ENCODE measurements at regions not wholly inside any gene's neighbourhood (a gene's known extent, or its start where the extent isn't known, plus 50 kb on each side); places are given as distances from the start of the nearest gene placed in this dataset.

DNA sequence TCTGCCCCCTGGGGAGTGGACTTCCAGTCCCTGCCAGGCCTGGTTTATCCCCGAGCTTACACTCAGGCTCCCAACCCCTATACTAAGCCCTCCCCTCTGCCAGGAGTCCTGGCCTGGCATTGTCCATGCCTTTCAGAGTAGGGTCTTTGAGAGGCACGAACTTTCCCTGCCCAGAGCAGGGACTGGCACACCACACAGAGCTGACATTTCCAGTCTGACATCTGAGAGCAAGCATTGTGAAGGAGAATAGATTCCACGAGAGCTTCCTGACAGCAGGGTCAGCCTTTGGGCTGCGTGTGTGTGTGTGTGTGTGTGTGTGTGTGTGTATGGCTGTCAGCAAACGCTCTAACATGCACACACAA, 59.5 kb upstream of the LAPTM5 start:
- H3K27ac ChIP-seq (ENCODE audit: low read depth in 2 of 2, low read length in 1 of 2): peak overlapping the region in 1 of 2 experiments; percentile 52; a peak in 1 of 4 replicates
- no peak for TF ChIP-seq TEAD4 (IDR thresholded peaks at IDR 0.05; ENCODE audit: borderline replicate concordance, insufficient read depth)
- TF ChIP-seq SMC3 (IDR thresholded peaks at IDR 0.05; ENCODE audit: low read depth, low read length): no peak
- TF ChIP-seq RFX5 (IDR thresholded peaks at IDR 0.05; ENCODE audit: low read length): no peak
- TF ChIP-seq, protein P1, sequence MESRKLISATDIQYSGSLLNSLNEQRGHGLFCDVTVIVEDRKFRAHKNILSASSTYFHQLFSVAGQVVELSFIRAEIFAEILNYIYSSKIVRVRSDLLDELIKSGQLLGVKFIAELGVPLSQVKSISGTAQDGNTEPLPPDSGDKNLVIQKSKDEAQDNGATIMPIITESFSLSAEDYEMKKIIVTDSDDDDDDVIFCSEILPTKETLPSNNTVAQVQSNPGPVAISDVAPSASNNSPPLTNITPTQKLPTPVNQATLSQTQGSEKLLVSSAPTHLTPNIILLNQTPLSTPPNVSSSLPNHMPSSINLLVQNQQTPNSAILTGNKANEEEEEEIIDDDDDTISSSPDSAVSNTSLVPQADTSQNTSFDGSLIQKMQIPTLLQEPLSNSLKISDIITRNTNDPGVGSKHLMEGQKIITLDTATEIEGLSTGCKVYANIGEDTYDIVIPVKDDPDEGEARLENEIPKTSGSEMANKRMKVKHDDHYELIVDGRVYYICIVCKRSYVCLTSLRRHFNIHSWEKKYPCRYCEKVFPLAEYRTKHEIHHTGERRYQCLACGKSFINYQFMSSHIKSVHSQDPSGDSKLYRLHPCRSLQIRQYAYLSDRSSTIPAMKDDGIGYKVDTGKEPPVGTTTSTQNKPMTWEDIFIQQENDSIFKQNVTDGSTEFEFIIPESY (IDR thresholded peaks at IDR 0.05; ENCODE audit: borderline replicate concordance, low read depth): no peak
- TF ChIP-seq, protein P2, sequence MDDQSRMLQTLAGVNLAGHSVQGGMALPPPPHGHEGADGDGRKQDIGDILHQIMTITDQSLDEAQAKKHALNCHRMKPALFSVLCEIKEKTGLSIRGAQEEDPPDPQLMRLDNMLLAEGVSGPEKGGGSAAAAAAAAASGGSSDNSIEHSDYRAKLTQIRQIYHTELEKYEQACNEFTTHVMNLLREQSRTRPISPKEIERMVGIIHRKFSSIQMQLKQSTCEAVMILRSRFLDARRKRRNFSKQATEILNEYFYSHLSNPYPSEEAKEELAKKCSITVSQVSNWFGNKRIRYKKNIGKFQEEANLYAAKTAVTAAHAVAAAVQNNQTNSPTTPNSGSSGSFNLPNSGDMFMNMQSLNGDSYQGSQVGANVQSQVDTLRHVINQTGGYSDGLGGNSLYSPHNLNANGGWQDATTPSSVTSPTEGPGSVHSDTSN (IDR thresholded peaks at IDR 0.05): no peak
- TF ChIP-seq RCOR1 (IDR thresholded peaks at IDR 0.05; ENCODE audit: low read length): no peak
- TF ChIP-seq, protein P3, sequence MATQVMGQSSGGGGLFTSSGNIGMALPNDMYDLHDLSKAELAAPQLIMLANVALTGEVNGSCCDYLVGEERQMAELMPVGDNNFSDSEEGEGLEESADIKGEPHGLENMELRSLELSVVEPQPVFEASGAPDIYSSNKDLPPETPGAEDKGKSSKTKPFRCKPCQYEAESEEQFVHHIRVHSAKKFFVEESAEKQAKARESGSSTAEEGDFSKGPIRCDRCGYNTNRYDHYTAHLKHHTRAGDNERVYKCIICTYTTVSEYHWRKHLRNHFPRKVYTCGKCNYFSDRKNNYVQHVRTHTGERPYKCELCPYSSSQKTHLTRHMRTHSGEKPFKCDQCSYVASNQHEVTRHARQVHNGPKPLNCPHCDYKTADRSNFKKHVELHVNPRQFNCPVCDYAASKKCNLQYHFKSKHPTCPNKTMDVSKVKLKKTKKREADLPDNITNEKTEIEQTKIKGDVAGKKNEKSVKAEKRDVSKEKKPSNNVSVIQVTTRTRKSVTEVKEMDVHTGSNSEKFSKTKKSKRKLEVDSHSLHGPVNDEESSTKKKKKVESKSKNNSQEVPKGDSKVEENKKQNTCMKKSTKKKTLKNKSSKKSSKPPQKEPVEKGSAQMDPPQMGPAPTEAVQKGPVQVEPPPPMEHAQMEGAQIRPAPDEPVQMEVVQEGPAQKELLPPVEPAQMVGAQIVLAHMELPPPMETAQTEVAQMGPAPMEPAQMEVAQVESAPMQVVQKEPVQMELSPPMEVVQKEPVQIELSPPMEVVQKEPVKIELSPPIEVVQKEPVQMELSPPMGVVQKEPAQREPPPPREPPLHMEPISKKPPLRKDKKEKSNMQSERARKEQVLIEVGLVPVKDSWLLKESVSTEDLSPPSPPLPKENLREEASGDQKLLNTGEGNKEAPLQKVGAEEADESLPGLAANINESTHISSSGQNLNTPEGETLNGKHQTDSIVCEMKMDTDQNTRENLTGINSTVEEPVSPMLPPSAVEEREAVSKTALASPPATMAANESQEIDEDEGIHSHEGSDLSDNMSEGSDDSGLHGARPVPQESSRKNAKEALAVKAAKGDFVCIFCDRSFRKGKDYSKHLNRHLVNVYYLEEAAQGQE (IDR thresholded peaks at IDR 0.05; ENCODE audit: low read depth, low read length): no peak
- TF ChIP-seq RXRA (IDR thresholded peaks at IDR 0.05; ENCODE audit: borderline replicate concordance, low read depth): no peak
- TF ChIP-seq JUND (IDR thresholded peaks at IDR 0.05): no peak
- TF ChIP-seq, protein P4, sequence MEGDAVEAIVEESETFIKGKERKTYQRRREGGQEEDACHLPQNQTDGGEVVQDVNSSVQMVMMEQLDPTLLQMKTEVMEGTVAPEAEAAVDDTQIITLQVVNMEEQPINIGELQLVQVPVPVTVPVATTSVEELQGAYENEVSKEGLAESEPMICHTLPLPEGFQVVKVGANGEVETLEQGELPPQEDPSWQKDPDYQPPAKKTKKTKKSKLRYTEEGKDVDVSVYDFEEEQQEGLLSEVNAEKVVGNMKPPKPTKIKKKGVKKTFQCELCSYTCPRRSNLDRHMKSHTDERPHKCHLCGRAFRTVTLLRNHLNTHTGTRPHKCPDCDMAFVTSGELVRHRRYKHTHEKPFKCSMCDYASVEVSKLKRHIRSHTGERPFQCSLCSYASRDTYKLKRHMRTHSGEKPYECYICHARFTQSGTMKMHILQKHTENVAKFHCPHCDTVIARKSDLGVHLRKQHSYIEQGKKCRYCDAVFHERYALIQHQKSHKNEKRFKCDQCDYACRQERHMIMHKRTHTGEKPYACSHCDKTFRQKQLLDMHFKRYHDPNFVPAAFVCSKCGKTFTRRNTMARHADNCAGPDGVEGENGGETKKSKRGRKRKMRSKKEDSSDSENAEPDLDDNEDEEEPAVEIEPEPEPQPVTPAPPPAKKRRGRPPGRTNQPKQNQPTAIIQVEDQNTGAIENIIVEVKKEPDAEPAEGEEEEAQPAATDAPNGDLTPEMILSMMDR (IDR thresholded peaks at IDR 0.05): no peak
- TF ChIP-seq RAD21 (IDR thresholded peaks at IDR 0.05; ENCODE audit: low read length): no peak
- no peak for TF ChIP-seq NRF1 (IDR thresholded peaks at IDR 0.05; ENCODE audit: low read depth, low read length)
- TF ChIP-seq ELF1 (IDR thresholded peaks at IDR 0.05): no peak
- no peak for TF ChIP-seq CHD2 (IDR thresholded peaks at IDR 0.05; ENCODE audit: low read length, partially characterized antibody)
- TF ChIP-seq FOXJ3 (CRISPR knock-in tag; IDR thresholded peaks at IDR 0.05): no peak
- no peak for TF ChIP-seq POLR2AphosphoS5 (IDR thresholded peaks at IDR 0.05; ENCODE audit: low read depth, low read length)
- no peak for TF ChIP-seq TAF1 (IDR thresholded peaks at IDR 0.05; ENCODE audit: borderline replicate concordance, low read depth, low read length)
- TF ChIP-seq TCF12 (IDR thresholded peaks at IDR 0.05): no peak
- WGBS (ENCODE audit: low lambda C conversion rate): 78% methylated on average over 5 of the region's 5 CpGs

More for the DNA sequence above, 59.5 kb upstream of the LAPTM5 start:
- no peaks in the 10 kb centered on the region for H3K27me3 ChIP-seq (ENCODE audit: insufficient read depth)
- no peaks in the 10 kb centered on the region for H3K36me3 ChIP-seq (replicated peaks in 1 of 2; ENCODE audit: control insufficient read depth in 1 of 2, insufficient read depth in 2 of 2, low read length in 1 of 2)
- H3K9ac ChIP-seq: no peak overlapping the region
- no peaks in the 10 kb centered on the region for H3K9me2 ChIP-seq
- no peak overlapping the region for H3K4me3 ChIP-seq (ENCODE audit: low read depth in 2 of 2, low read length in 1 of 2)
- H4K20me1 ChIP-seq (ENCODE audit: insufficient read depth): no peaks in the 10 kb centered on the region
- no peak for DNase-seq
- H3K79me2 ChIP-seq (ENCODE audit: insufficient read depth): no peaks in the 10 kb centered on the region
- H3F3A ChIP-seq (replicated peaks; ENCODE audit: insufficient read depth): no peaks in the 10 kb centered on the region
- H3K9me3 ChIP-seq: no peaks in the 10 kb centered on the region
- H3K4me2 ChIP-seq: peak overlapping the region; percentile 59; the same call in 1 of the 2 replicates
- H3K4me1 ChIP-seq (ENCODE audit: control insufficient read depth in 1 of 2, insufficient read depth in 2 of 2, low read depth in 1 of 2, low read length in 1 of 2): peaks cover 14 to 30% of the 10 kb centered on the region in 2 experiments; a peak in 3 of 4 replicates
- CTCF ChIA-PET: interaction anchor here (1.0 to 34.2 kb wide), 6 partner anchors 10 to 97 kb away, joined by 3 to 1422 read pairs (median 3); partner anchors contain the start of gene SDC3
- POLR2A ChIA-PET: no interaction called here
- no peak overlapping the region for H2AFZ ChIP-seq (ENCODE audit: low read depth)

Measured in SK-N-SH (cell line).